HAP-1 (cell line): ENCODE measurements at regions not wholly inside any gene's neighbourhood (a gene's known extent, or its start where the extent isn't known, plus 50 kb on each side); places are given as distances from the start of the nearest gene placed in this dataset.

ENCODE experiments used
- DNase-seq, 2 experiments: peaks; one replicate each; pipeline ENCODE4 v3.0.0-alpha.2; 2016 to 2020; ENCODE audit warnings: low spot score in 2 of 2
- H3K27me3 ChIP-seq: fragments of 250-450 bp; sonication (Bioruptor Pico); 2 replicates; pipeline ENCODE4 v1.5.1; 2020; ENCODE audit warnings: low read depth, mild to moderate bottlenecking, moderate library complexity
- H3K36me3 ChIP-seq: fragments of 250-450 bp; sonication (Bioruptor Pico); replicated peaks from 2 replicates; pipeline ENCODE4 v1.5.1; 2020; ENCODE audit warnings: mild to moderate bottlenecking
- H3K4me1 ChIP-seq: fragments of 250-450 bp; sonication (Bioruptor Pico); 2 replicates; pipeline ENCODE4 v1.5.1; 2020; ENCODE audit warnings: mild to moderate bottlenecking
- H3K4me3 ChIP-seq: fragments of 250-450 bp; sonication (Bioruptor Pico); 2 replicates; pipeline ENCODE4 v1.5.1; 2020; ENCODE audit warnings: mild to moderate bottlenecking, moderate library complexity
- H3K9me3 ChIP-seq: fragments of 250-450 bp; sonication (Bioruptor Pico); 2 replicates; pipeline ENCODE4 v1.5.1; 2020; ENCODE audit warnings: mild to moderate bottlenecking, moderate library complexity
- in situ Hi-C: fragments of 300-500 bp; cut with MboI; formaldehyde crosslinking; loops from 3 replicates; pipeline ENCODE4 v1.14.3; 2020; ENCODE audit warnings: low sequenced_read_pairs, inconsistent platforms, mixed read lengths

DNA sequence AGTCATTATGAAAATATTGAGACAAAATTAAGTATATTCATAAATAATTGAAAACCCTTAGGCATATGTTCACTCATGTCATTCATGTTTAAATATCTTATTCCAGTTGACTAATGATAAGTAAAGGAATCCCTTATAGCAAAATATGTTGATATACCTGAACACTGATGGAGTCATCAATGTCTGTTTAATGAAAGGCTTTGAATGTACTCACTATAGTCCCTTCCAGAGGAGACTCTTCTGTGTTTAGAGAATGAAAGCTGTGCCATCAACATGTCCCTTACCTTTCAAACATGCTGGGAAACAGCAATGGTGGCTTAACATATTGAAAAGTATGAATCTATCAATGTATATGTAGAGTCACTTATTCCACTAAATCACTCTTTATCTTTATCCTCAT is 242.9 kb downstream of the KCNJ3 start:
- Histone ChIP-seq H3K27me3 (no peaks in the 10 kb centered on the region), H3K36me3 (no peaks in the 10 kb centered on the region), H3K4me3 (no peak overlapping the region), H3K9me3 (no peaks in the 10 kb centered on the region), H3K4me1 (peaks cover 9% of the 10 kb centered on the region)
- no peak for DNase-seq
- in situ Hi-C loops: no loop called here

GRCh38 chr2:154934213-154934612 is 235.7 kb downstream of the KCNJ3 start:
- no peaks in the 10 kb centered on the region for H3K27me3 ChIP-seq
- no peaks in the 10 kb centered on the region for H3K4me1 ChIP-seq
- H3K36me3 ChIP-seq: no peaks in the 10 kb centered on the region
- DNase-seq: no peak
- H3K4me3 ChIP-seq: no peak overlapping the region
- H3K9me3 ChIP-seq: no peaks in the 10 kb centered on the region
- in situ Hi-C loops: no loop called here

DNA sequence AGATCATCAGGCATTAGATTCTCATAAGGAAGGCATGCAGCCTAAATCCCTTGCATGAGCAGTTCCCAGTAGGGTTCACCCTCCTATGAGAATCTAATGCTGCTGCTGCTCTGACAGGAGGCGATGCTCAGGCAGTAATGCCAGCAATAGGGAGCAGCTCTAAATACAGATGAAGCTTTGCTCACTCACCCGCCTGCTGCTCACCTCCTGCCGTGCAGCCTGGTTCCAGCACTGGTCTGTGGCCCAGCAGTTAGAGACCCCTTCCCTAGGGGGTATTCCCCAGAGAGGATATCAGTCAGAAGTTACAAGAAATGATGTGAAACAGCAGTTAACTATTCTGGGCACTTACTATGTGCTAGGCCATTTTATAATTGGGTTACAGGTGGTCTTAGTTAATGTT is 226.0 kb downstream of the KCNJ3 start:
- in situ Hi-C loops: no loop called here
- Histone ChIP-seq H3K4me1 (no peaks in the 10 kb centered on the region), H3K27me3 (no peaks in the 10 kb centered on the region), H3K4me3 (no peak overlapping the region), H3K9me3 (no peaks in the 10 kb centered on the region), H3K36me3 (no peaks in the 10 kb centered on the region)
- no peak for DNase-seq

- Histone ChIP-seq H3K4me1 (no peaks in the 10 kb centered on the region), H3K36me3 (no peaks in the 10 kb centered on the region), H3K4me3 (no peak overlapping the region), H3K27me3 (no peaks in the 10 kb centered on the region), H3K9me3 (no peaks in the 10 kb centered on the region)
- DNase-seq: no peak
- in situ Hi-C loops: no loop called here
Measured at GRCh38 chr2:154914561-154914960, 216.1 kb downstream of the KCNJ3 start.

DNA sequence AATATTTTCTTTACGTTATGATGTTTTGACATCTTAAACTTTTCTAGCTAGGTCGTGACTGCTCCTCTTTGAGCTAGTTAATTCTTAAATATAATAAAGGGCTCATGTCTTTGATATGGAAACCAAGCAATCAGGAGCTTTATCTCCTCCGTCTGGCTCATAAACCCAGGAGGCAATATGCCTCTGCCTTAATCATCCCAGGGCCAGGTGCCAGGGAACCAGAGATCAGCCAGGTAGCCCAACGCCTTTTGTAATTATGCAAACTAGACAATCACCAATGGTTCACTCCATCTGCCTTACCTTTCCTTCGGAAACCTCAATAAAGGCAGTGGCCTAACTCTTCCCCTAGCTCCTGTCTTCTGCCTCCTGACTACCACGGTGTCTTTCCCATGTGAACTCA is 213.7 kb downstream of the KCNJ3 start:
- Histone ChIP-seq H3K27me3 (no peaks in the 10 kb centered on the region), H3K9me3 (no peaks in the 10 kb centered on the region), H3K4me3 (no peak overlapping the region), H3K4me1 (no peaks in the 10 kb centered on the region), H3K36me3 (no peaks in the 10 kb centered on the region)
- DNase-seq: no peak
- in situ Hi-C loops: no loop called here

DNA sequence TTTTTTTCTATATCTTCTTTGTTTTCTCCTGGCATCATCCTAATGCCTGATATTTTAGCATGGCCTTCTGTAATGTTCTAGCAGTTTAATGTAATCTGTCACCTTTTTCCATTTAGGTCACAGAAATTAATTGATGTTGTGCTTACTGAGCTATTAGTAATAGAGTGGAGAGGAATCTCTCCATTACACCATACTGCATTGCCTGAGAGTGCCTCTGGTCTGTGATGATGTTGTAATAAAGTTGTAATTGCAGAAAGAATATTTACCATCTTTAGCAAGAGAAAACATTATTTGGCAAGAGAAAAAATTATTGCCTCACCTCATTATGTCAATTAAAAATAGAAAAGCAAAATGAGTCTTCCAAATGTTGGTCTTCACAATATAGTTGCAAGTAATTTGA is 213.2 kb downstream of the KCNJ3 start:
- DNase-seq: no peak
- Histone ChIP-seq H3K36me3 (no peaks in the 10 kb centered on the region), H3K4me1 (no peaks in the 10 kb centered on the region), H3K9me3 (no peaks in the 10 kb centered on the region), H3K27me3 (no peaks in the 10 kb centered on the region), H3K4me3 (no peak overlapping the region)
- in situ Hi-C loops: no loop called here

- Histone ChIP-seq H3K4me3 (no peak overlapping the region), H3K9me3 (0 out of 2 replicates have a peak, but pooled peaks cover 2% of the 10 kb centered on the region), H3K4me1 (no peaks in the 10 kb centered on the region), H3K36me3 (no peaks in the 10 kb centered on the region), H3K27me3 (no peaks in the 10 kb centered on the region)
- in situ Hi-C loops: no loop called here
- DNase-seq: no peak
Measured at GRCh38 chr2:154910701-154911100, 212.2 kb downstream of the KCNJ3 start.

- in situ Hi-C loops: no loop called here
- H3K4me1 ChIP-seq: no peaks in the 10 kb centered on the region
- no peak for DNase-seq
- 0 out of 2 replicates have a peak, but pooled peaks cover 2% of the 10 kb centered on the region for H3K9me3 ChIP-seq
- no peaks in the 10 kb centered on the region for H3K36me3 ChIP-seq
- H3K27me3 ChIP-seq: no peaks in the 10 kb centered on the region
- no peak overlapping the region for H3K4me3 ChIP-seq
Measured at GRCh38 chr2:154908327-154908726, 209.8 kb downstream of the KCNJ3 start.
